SK-N-SH treated with all-trans-retinoic acid at 6 μM for 48 hours (cell line): ENCODE measurements at regions not wholly inside any gene's neighbourhood (a gene's known extent, or its start where the extent isn't known, plus 50 kb on each side); places are given as distances from the start of the nearest gene placed in this dataset.

Source experiments
- ARNTL ChIP-seq: fragments of 450-650 bp; formaldehyde crosslinking; IDR thresholded peaks from 2 replicates; pipeline ENCODE4 v1.5.0; 2020; ENCODE audit warnings: low read depth, mild to moderate bottlenecking, moderate library complexity, borderline replicate concordance
- CSDC2 ChIP-seq: fragments of 250-450 bp; sonication (Bioruptor Pico); IDR thresholded peaks from 2 replicates; pipeline ENCODE4 v1.5.0; 2020; ENCODE audit warnings: mild to moderate bottlenecking, moderate library complexity
- CSRNP3 ChIP-seq: fragments of 250-450 bp; sonication (Bioruptor Pico); IDR thresholded peaks from 2 replicates; pipeline ENCODE4 v1.5.1; 2021; ENCODE audit warnings: mild to moderate bottlenecking, moderate library complexity
- ESRRG ChIP-seq: fragments of 250-450 bp; sonication (Bioruptor Pico); IDR thresholded peaks from 2 replicates; pipeline ENCODE4 v1.6.1; 2021; ENCODE audit warnings: mild to moderate bottlenecking
- OSR1 ChIP-seq: fragments of 250-450 bp; sonication (Bioruptor Pico); IDR thresholded peaks from 2 replicates; pipeline ENCODE4 v1.8.0; 2022; ENCODE audit warnings: moderate library complexity, mild to moderate bottlenecking, inconsistent platforms
- PATZ1 ChIP-seq: fragments of 250-450 bp; sonication (Bioruptor Pico); IDR thresholded peaks from 2 replicates; pipeline ENCODE4 v1.8.0; 2020; ENCODE audit warnings: mild to moderate bottlenecking, moderate library complexity, borderline replicate concordance
- RARB ChIP-seq: fragments of 250-450 bp; sonication (Bioruptor Pico); IDR thresholded peaks from 2 replicates; pipeline ENCODE4 v1.8.0; 2021; ENCODE audit warnings: mild to moderate bottlenecking, moderate library complexity
- ZC3H10 ChIP-seq: fragments of 250-450 bp; sonication (Bioruptor Pico); IDR thresholded peaks from 2 replicates; pipeline ENCODE4 v1.5.1; 2021; ENCODE audit warnings: mild to moderate bottlenecking, moderate library complexity
- ZFP3 ChIP-seq: fragments of 250-450 bp; sonication (Bioruptor Pico); IDR thresholded peaks from 2 replicates; pipeline ENCODE4 v1.5.0; 2020; ENCODE audit warnings: mild to moderate bottlenecking, moderate library complexity

- TF ChIP-seq CSDC2 (CRISPR knock-in tag), result no peak
- no peak for TF ChIP-seq ARNTL (CRISPR knock-in tag)
- TF ChIP-seq ZFP3 (CRISPR knock-in tag), result no peak
- no peak for TF ChIP-seq PATZ1
- no peak for TF ChIP-seq RARB (CRISPR knock-in tag)
- no peak for TF ChIP-seq CSRNP3 (CRISPR knock-in tag)
- no peak for TF ChIP-seq ZC3H10 (CRISPR knock-in tag)
- no peak for TF ChIP-seq ESRRG
- no peak for TF ChIP-seq OSR1 (CRISPR knock-in tag)
These were observed 743.1 kb upstream of the ADGRL4 start for GRCh38 chr1:79749607-79750006.
